Stomach (tissue), 8 donors: ENCODE measurements at regions not wholly inside any gene's neighbourhood (a gene's known extent, or its start where the extent isn't known, plus 50 kb on each side); places are given as distances from the start of the nearest gene placed in this dataset.

ENCODE experiments used
- DNase-seq, 2 donors: peaks; one replicate each; pipeline versions ENCODE4 v3.0.0 to v3.0.0-alpha.2; 2013 to 2019
- H3K27ac ChIP-seq, 5 donors: fragments of 200-600 bp in 4 of 5; sonication (generic) in 4 of 5; one replicate each; pipeline ENCODE4 v1.5.1; 2013 to 2019; ENCODE audit warnings: mild to moderate bottlenecking in 1 of 5, moderate library complexity in 1 of 5
- H3K27me3 ChIP-seq, 3 donors: fragments of 200-600 bp; sonication (generic); one replicate each; pipeline ENCODE4 v1.5.1; 2017 to 2019; ENCODE audit warnings: mixed run types in 1 of 3
- H3K36me3 ChIP-seq, 4 donors: fragments of 200-600 bp; sonication (generic); 1 replicate in 3 of 4; 2 replicates in 1 of 4; pipeline ENCODE4 v1.5.1; 2016 to 2019
- H3K4me1 ChIP-seq, 4 donors: fragments of 200-600 bp; sonication (generic); one replicate each; pipeline ENCODE4 v1.5.1; 2016 to 2019
- H3K4me3 ChIP-seq, 4 donors: fragments of 200-600 bp; sonication (generic) in 3 of 4; one replicate each; pipeline ENCODE4 v1.5.1; 2016 to 2019; ENCODE audit warnings: mild to moderate bottlenecking in 1 of 4
- H3K9me3 ChIP-seq, 4 donors: fragments of 200-600 bp; sonication (generic); one replicate each; pipeline ENCODE4 v1.5.1; 2016 to 2019
- CTCF ChIP-seq, 7 experiments: fragments of 450-650 bp in 4 of 7; fragments of 200-600 bp in 3 of 7; sonication (generic) in 3 of 7; IDR thresholded peaks; one replicate each; pipeline ENCODE4 v1.5.1; 2016 to 2019; ENCODE audit warnings: antibody characterized with exemption in 7 of 7, control low read depth in 2 of 7, mild to moderate bottlenecking in 1 of 7
- EP300 ChIP-seq: sonication (generic); formaldehyde crosslinking; IDR thresholded peaks from one replicate; pipeline ENCODE4 v1.6.1; 2017; ENCODE audit warnings: antibody characterized with exemption
- POLR2A ChIP-seq, 4 donors: fragments of 450-650 bp; IDR thresholded peaks; one replicate each; pipeline ENCODE4 v1.6.1; 2016; ENCODE audit warnings: antibody characterized with exemption in 4 of 4, control low read depth in 2 of 4, mild to moderate bottlenecking in 1 of 4, moderate library complexity in 1 of 4
- POLR2AphosphoS5 ChIP-seq, 3 donors: sonication (generic); formaldehyde crosslinking; IDR thresholded peaks; one replicate each; pipeline ENCODE4 v1.6.1; 2016; ENCODE audit warnings: antibody characterized with exemption in 3 of 3
- WGBS, 5 donors: extraction: QIAGEN DNeasy Blood & Tissue Kit in 3 of 5; methylation state at CpG; one replicate each; pipeline versions ENCODE4 v1.1.5 to v1.1.7; 2013 to 2018; 5-methylcytosine and 5-hydroxymethylcytosine counted together
- intact Hi-C: fragments of 100-400 bp; cut with DNase I; formaldehyde crosslinking; loops from one replicate; pipeline ENCODE4 v1.15.1; 2023; ENCODE audit warnings: low total_unique reads
- donor health status: healthy with polysubstance abuse.
- donor health status: Bipolar disorder and iron deficiency.
- donor health status: healthy.

- TF ChIP-seq POLR2AphosphoS5 (IDR thresholded peaks at IDR 0.05) = no peak
- TF ChIP-seq POLR2A (IDR thresholded peaks at IDR 0.05) = no peak
- TF ChIP-seq CTCF (IDR thresholded peaks at IDR 0.05) = no peak
- no peak for TF ChIP-seq EP300
- no peak overlapping the region for H3K27ac ChIP-seq
Measured at GRCh38 chr11:98104249-98104648, 916.5 kb upstream of the CNTN5 start.

GRCh38 chr11:98107736-98108135 is 913.0 kb upstream of the CNTN5 start:
- intact Hi-C loops = no loop called here

More at GRCh38 chr11:98104249-98104648, 916.5 kb upstream of the CNTN5 start:
- H3K36me3 ChIP-seq = no peaks in the 10 kb centered on the region
- no peak for DNase-seq
- no peaks in the 10 kb centered on the region for H3K9me3 ChIP-seq
- H3K27me3 ChIP-seq = no peaks in the 10 kb centered on the region
- no peaks in the 10 kb centered on the region for H3K4me1 ChIP-seq
- no peak overlapping the region for H3K4me3 ChIP-seq
- intact Hi-C loops = no loop called here

GRCh38 chr11:98110030-98110429 is 910.7 kb upstream of the CNTN5 start:
- 90 to 93% (median 90%) methylated on average over 5 of the region's 5 CpGs for WGBS, 5 donors
- Histone ChIP-seq H3K4me1 (no peaks in the 10 kb centered on the region), H3K9me3 (peaks cover 0 to 12% (median 0%) of the 10 kb centered on the region in 4 donors), H3K27ac (no peak overlapping the region), H3K27me3 (no peaks in the 10 kb centered on the region), H3K4me3 (no peak overlapping the region), H3K36me3 (no peaks in the 10 kb centered on the region)
- no peak for DNase-seq
- no peak for TF ChIP-seq POLR2A (IDR thresholded peaks at IDR 0.05)
- intact Hi-C loops = no loop called here

More at GRCh38 chr11:98107736-98108135, 913.0 kb upstream of the CNTN5 start:
- Histone ChIP-seq H3K4me3 (no peak overlapping the region), H3K4me1 (no peaks in the 10 kb centered on the region), H3K27ac (no peak overlapping the region), H3K27me3 (no peaks in the 10 kb centered on the region), H3K9me3 (peaks cover 0 to 5% (median 0%) of the 10 kb centered on the region in 4 donors), H3K36me3 (no peaks in the 10 kb centered on the region)
- peak in 1 of 2 donors; percentile 7 for DNase-seq
- WGBS, 5 donors = 17 to 37% (median 27%) methylated on average over 2 of the region's 2 CpGs
- TF ChIP-seq CTCF (IDR thresholded peaks at IDR 0.05) = no peak
- no peak for TF ChIP-seq POLR2A (IDR thresholded peaks at IDR 0.05)
- TF ChIP-seq POLR2AphosphoS5 (IDR thresholded peaks at IDR 0.05) = no peak
- TF ChIP-seq EP300 = no peak

- H3K4me3 ChIP-seq = no peak overlapping the region
- H3K9me3 ChIP-seq = peaks cover 0 to 12% (median 4%) of the 10 kb centered on the region in 4 donors
- no peaks in the 10 kb centered on the region for H3K27me3 ChIP-seq
- TF ChIP-seq POLR2AphosphoS5 (IDR thresholded peaks at IDR 0.05) = no peak
- no peak for TF ChIP-seq POLR2A (IDR thresholded peaks at IDR 0.05)
- no peak for TF ChIP-seq CTCF (IDR thresholded peaks at IDR 0.05)
- no peak for TF ChIP-seq EP300
- no peak overlapping the region for H3K27ac ChIP-seq
- intact Hi-C loops = no loop called here
- 32 to 61% (median 38%) methylated on average over 1 of the region's 1 CpG for WGBS, 5 donors
- H3K36me3 ChIP-seq = no peaks in the 10 kb centered on the region
- DNase-seq = peak in 1 of 2 donors; percentile 16
- H3K4me1 ChIP-seq = no peaks in the 10 kb centered on the region
Measured at GRCh38 chr11:98115873-98116272, 904.9 kb upstream of the CNTN5 start.

- Histone ChIP-seq H3K36me3 (no peaks in the 10 kb centered on the region), H3K27ac (no peak overlapping the region), H3K4me1 (no peaks in the 10 kb centered on the region), H3K4me3 (no peak overlapping the region), H3K9me3 (peaks cover 0 to 11% (median 0%) of the 10 kb centered on the region in 4 donors), H3K27me3 (no peaks in the 10 kb centered on the region)
- TF ChIP-seq POLR2AphosphoS5 (IDR thresholded peaks at IDR 0.05) (no peak), EP300 (no peak), POLR2A (IDR thresholded peaks at IDR 0.05) (no peak), CTCF (IDR thresholded peaks at IDR 0.05) (no peak)
- intact Hi-C loops = no loop called here
- DNase-seq = no peak
Measured at GRCh38 chr11:98130117-98130625, 890.6 kb upstream of the CNTN5 start.
